NCI-H146 treated with DMSO at 0.1 percent for 48 hours (cell line): ENCODE measurements at regions not wholly inside any gene's neighbourhood (a gene's known extent, or its start where the extent isn't known, plus 50 kb on each side); places are given as distances from the start of the nearest gene placed in this dataset.
"Not testable (repeated sequence)": the region's sequence is repeated elsewhere in the genome, so short reads cannot be mapped to it uniquely, and the experiment has no call there.

Experiments
- DNase-seq: peaks from one replicate; lab custom pipeline; 2025; ENCODE audit not compliant: unreplicated experiment; lab: John Stamatoyannopoulos, UW

GRCh38 chr2:59398081-59398480 lies 1155.4 kb downstream of the BCL11A start:
- no peak for DNase-seq

GRCh38 chr2:59395119-59395518 lies 1154.0 kb upstream of the FANCL start:
- no peak for DNase-seq

GRCh38 chr2:59391896-59392295 lies 1150.8 kb upstream of the FANCL start:
- DNase-seq: no peak

- no peak for DNase-seq
These were observed 1149.5 kb upstream of the FANCL start for GRCh38 chr2:59390581-59390980.

GRCh38 chr2:59389240-59389639 lies 1148.1 kb upstream of the FANCL start:
- DNase-seq: no peak

DNA sequence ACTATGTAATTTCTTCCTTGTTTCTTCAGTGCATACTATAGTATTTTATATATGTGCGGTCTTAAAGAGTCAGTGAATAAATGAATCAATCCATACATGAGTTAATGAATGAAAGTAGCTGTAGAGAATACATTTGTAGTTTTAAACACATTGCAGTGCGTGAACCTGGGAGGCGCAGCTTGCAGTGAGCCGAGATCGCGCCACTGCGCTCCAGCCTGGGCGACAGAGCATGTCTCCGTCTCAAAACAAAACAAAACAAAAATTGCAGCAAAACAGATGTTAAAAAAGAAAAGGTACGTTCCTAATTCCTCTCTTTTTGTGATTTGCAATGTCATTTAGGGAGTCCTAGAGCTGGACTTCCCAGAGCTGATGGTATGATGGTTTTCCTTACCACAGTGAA lies 1144.8 kb upstream of the FANCL start:
- DNase-seq: no peak

DNA sequence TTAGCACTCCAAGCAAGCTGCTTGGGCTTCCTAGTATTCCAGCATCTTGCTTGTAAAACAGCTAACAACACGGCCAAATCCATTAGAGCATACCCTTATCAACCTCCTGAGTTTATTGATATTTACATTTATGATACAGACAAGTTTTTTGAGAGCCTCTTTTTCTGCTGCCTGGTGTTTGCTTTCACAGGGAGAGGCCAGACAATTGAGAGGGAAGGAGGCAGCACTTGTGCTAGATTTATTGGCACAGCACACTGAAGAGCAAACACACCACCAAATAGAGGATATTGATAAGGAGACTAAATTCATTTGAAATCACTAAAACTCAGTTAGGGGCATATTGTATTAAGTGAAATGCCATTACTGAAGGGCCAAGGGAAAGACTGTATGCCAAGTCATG lies 1142.3 kb upstream of the FANCL start:
- DNase-seq: peak; percentile 87

DNA sequence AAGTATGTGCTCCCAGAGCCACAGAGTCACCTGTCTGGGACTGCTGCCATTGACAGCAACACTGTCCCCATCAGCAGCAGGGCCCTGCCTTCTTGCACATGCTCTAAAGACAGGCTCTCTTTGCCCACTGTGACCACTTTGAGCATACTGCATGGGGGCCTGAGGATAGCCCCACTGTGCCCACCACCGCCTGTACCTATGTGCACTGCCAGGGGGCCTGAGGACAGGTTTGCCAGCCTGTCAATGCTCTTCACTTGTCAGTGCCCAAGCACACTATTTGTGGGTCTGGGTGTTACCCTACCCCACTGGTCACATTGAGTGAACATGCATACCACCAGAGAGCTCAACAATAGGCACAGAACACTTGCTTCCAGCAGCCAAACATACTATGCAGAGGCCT lies 1137.0 kb upstream of the FANCL start:
- no peak for DNase-seq

- DNase-seq: no peak
These were observed 1125.2 kb upstream of the FANCL start for GRCh38 chr2:59366288-59366687.

- no peak for DNase-seq
These were observed 1113.4 kb upstream of the FANCL start for GRCh38 chr2:59354498-59354897.

GRCh38 chr2:59353306-59353921 lies 1112.3 kb upstream of the FANCL start:
- DNase-seq: no peak

GRCh38 chr2:59342166-59342565 lies 1101.0 kb upstream of the FANCL start:
- no peak for DNase-seq

- DNase-seq: no peak
These were observed 1098.7 kb upstream of the FANCL start for GRCh38 chr2:59339837-59340207.

- no peak for DNase-seq
These were observed 1098.2 kb upstream of the FANCL start for GRCh38 chr2:59339121-59339836.

GRCh38 chr2:59333007-59333406 lies 1091.9 kb upstream of the FANCL start:
- DNase-seq: no peak

- not testable (repeated sequence) for DNase-seq
These were observed 1085.6 kb upstream of the FANCL start for GRCh38 chr2:59326581-59327365.

- DNase-seq: no peak
These were observed 1081.7 kb upstream of the FANCL start for GRCh38 chr2:59322870-59323269.

- no peak for DNase-seq
These were observed 1080.9 kb upstream of the FANCL start for GRCh38 chr2:59322005-59322404.

DNA sequence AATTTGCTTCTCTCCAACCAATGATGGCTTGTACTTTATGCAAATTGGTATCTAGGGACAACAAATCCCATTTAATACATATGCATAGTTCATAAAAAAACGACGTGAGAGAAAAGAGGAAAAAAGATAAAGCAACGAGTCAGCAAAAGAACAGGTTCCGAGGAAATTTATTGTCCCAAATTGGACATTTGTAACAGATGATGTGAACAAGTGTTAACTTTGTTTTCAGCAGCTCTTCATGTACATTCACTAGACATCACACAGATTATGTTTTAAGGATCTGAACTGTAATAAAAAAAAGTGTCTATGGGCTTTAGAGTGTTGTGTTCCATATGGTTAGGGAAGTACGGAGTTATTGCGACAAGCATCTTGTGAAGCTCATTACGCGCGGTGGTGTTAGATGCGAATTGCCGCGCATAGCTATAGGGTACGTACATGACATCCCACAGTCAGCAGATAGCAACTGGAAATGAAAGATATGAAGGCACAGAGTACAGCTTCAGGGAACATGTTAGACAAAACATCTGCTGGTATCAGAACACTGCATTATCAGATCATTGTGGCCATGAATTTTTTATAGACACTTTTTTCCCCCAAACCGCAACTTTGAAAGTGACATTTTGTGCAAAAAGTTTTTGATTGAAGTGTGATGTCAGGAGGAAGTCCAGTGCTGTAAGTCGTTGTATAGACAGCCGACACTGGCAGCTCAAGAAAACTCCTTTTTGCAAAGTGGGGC lies 1073.1 kb upstream of the FANCL start:
- DNase-seq: no peak

- DNase-seq: no peak
These were observed 1072.1 kb upstream of the FANCL start for GRCh38 chr2:59312967-59313940.
